GM23338 (cell line): ENCODE measurements at regions not wholly inside any gene's neighbourhood (a gene's known extent, or its start where the extent isn't known, plus 50 kb on each side); places are given as distances from the start of the nearest gene placed in this dataset.
"Not testable (repeated sequence)": the region's sequence is repeated elsewhere in the genome, so short reads cannot be mapped to it uniquely, and the experiment has no call there.

Experiments
- ATAC-seq: fragments of 200-7000 bp; cut with Tn5 transposase; 3 replicates; pipeline ENCODE4 v1.9.1; 2020
- DNase-seq: peaks from one replicate; pipeline ENCODE4 v3.0.0-alpha.2; 2015; ENCODE audit warnings: low spot score
- H2AFZ ChIP-seq: fragments of 200-600 bp; sonication (generic); 2 replicates; pipeline ENCODE4 v1.8.0; 2016; ENCODE audit warnings: antibody characterized with exemption, mild to moderate bottlenecking, moderate library complexity
- H3F3A ChIP-seq: fragments of 200-600 bp; sonication (generic); replicated peaks from 2 replicates; pipeline ENCODE4 v1.8.0; 2017; ENCODE audit warnings: antibody characterized with exemption, mixed run types, low read depth
- H3K27ac ChIP-seq: fragments of 200-600 bp; sonication (generic); 2 replicates; pipeline ENCODE4 v1.6.1; 2016; ENCODE audit warnings: low read depth
- H3K27me3 ChIP-seq: fragments of 200-600 bp; sonication (generic); 2 replicates; pipeline ENCODE4 v1.8.0; 2016; ENCODE audit warnings: mild to moderate bottlenecking, mixed run types, moderate library complexity; ENCODE audit not compliant: insufficient read depth
- H3K36me3 ChIP-seq: fragments of 200-600 bp; sonication (generic); 2 replicates; pipeline ENCODE4 v1.8.0; 2016; ENCODE audit warnings: mild to moderate bottlenecking; ENCODE audit not compliant: insufficient read depth
- H3K4me1 ChIP-seq: fragments of 200-600 bp; sonication (generic); 2 replicates; pipeline ENCODE4 v1.8.0; 2016; ENCODE audit warnings: mild to moderate bottlenecking, moderate library complexity; ENCODE audit not compliant: insufficient read depth
- H3K4me2 ChIP-seq: fragments of 200-600 bp; sonication (generic); 2 replicates; pipeline ENCODE4 v1.7.1; 2017; ENCODE audit warnings: mixed run types
- H3K4me3 ChIP-seq: fragments of 200-600 bp; sonication (generic); 2 replicates; pipeline ENCODE4 v1.6.1; 2016; ENCODE audit warnings: mixed run types
- H3K79me2 ChIP-seq: fragments of 200-600 bp; sonication (generic); replicated peaks from 2 replicates; pipeline ENCODE4 v1.8.0; 2017; ENCODE audit warnings: mild to moderate bottlenecking; ENCODE audit not compliant: insufficient read depth
- H3K9me2 ChIP-seq: fragments of 200-600 bp; sonication (generic); 2 replicates; pipeline ENCODE4 v1.8.0; 2017; ENCODE audit not compliant: insufficient read depth
- H4K20me1 ChIP-seq: fragments of 200-600 bp; sonication (generic); replicated peaks from 2 replicates; pipeline ENCODE4 v1.8.0; 2017; ENCODE audit warnings: mild to moderate bottlenecking; ENCODE audit not compliant: insufficient read depth
- H3K27ac Mint-ChIP-seq: 2 replicates; pipeline ENCODE4 v1.8.0; 2020; ENCODE audit warnings: inconsistent platforms, mild to moderate bottlenecking, moderate library complexity, mixed read lengths
- H3K27me3 Mint-ChIP-seq: 3 replicates; pipeline ENCODE4 v1.8.0; 2022; ENCODE audit warnings: low read depth, mild to moderate bottlenecking, moderate library complexity, mixed read lengths, inconsistent platforms; ENCODE audit not compliant: insufficient read depth, poor library complexity
- H3K36me3 Mint-ChIP-seq: 3 replicates; pipeline ENCODE4 v1.8.0; 2021; ENCODE audit warnings: low read depth, mild to moderate bottlenecking, inconsistent platforms, moderate library complexity, mixed read lengths
- H3K4me1 Mint-ChIP-seq: 3 replicates; pipeline ENCODE4 v1.8.0; 2020; ENCODE audit warnings: mild to moderate bottlenecking, inconsistent platforms, mixed read lengths
- H3K4me3 Mint-ChIP-seq: 3 replicates; pipeline ENCODE4 v1.8.0; 2021; ENCODE audit warnings: moderate library complexity, mild to moderate bottlenecking, inconsistent platforms, mixed read lengths
- H3K9me3 Mint-ChIP-seq: 3 replicates; pipeline ENCODE4 v1.8.0; 2020; ENCODE audit warnings: moderate library complexity, mild to moderate bottlenecking, inconsistent platforms, mixed read lengths
- CREB1 ChIP-seq: fragments of 250-450 bp; sonication (Bioruptor Pico); IDR thresholded peaks from 2 replicates; pipeline ENCODE4 v1.5.0; 2020; ENCODE audit warnings: low read depth, mild to moderate bottlenecking, moderate library complexity
- CTCF ChIP-seq, 2 experiments: fragments of 200-600 bp in 1 of 2; sonication (generic) in 1 of 2; conservative IDR thresholded peaks; 2 replicates each; pipeline versions ENCODE4 v1.5.1 to v1.6.1; 2016 to 2017; ENCODE audit warnings: antibody characterized with exemption in 2 of 2, low read depth in 2 of 2, mild to moderate bottlenecking in 2 of 2, moderate library complexity in 1 of 2
- JUNB ChIP-seq: IDR thresholded peaks from one replicate; pipeline ENCODE4 v1.6.1; 2016; ENCODE audit warnings: antibody characterized with exemption; ENCODE audit not compliant: unreplicated experiment
- NANOG ChIP-seq: IDR thresholded peaks from 2 replicates; pipeline ENCODE4 v1.6.1; 2016; ENCODE audit warnings: antibody characterized with exemption, borderline replicate concordance
- POLR2AphosphoS5 ChIP-seq: IDR thresholded peaks from 2 replicates; pipeline ENCODE4 v1.6.1; 2016; ENCODE audit warnings: antibody characterized with exemption, low read depth
- REST ChIP-seq: IDR thresholded peaks from one replicate; pipeline ENCODE4 v1.6.1; 2018; ENCODE audit warnings: antibody characterized with exemption; ENCODE audit not compliant: unreplicated experiment
- STAT1 ChIP-seq: IDR thresholded peaks from one replicate; pipeline ENCODE4 v1.6.1; 2016; ENCODE audit warnings: antibody characterized with exemption; ENCODE audit not compliant: unreplicated experiment
- ZNF331 ChIP-seq: fragments of 250-450 bp; sonication (Bioruptor Pico); IDR thresholded peaks from 2 replicates; pipeline ENCODE4 v1.5.0; 2020; ENCODE audit warnings: low read depth, mild to moderate bottlenecking, moderate library complexity
- ZNF462 ChIP-seq: fragments of 250-450 bp; sonication (Bioruptor Pico); IDR thresholded peaks from 2 replicates; pipeline ENCODE4 v1.5.0; 2020; ENCODE audit warnings: mild to moderate bottlenecking, moderate library complexity

GRCh38 chr2:64937314-64937686 lies 51.9 kb upstream of the SLC1A4 start:
- H3K27ac Mint-ChIP-seq, H3K79me2 ChIP-seq, ATAC-seq, H3F3A ChIP-seq, H3K9me3 Mint-ChIP-seq, H3K4me3 ChIP-seq, H3K27me3 Mint-ChIP-seq, H3K36me3 ChIP-seq, H3K27ac ChIP-seq, H3K9me2 ChIP-seq, H3K4me3 Mint-ChIP-seq, H3K27me3 ChIP-seq, H3K36me3 Mint-ChIP-seq, H2AFZ ChIP-seq, H4K20me1 ChIP-seq, H3K4me2 ChIP-seq, DNase-seq: not testable (repeated sequence)
- H3K4me1 Mint-ChIP-seq: peaks cover 20% of the 10 kb centered on the region
- H3K4me1 ChIP-seq: peaks cover 25% of the 10 kb centered on the region; the same call in 1 of the 2 replicates

- Mint-ChIP-seq H3K36me3 (peaks cover 10% of the 10 kb centered on the region; the same call in 2 of the 3 replicates), H3K27ac (no peak overlapping the region), H3K4me3 (no peak overlapping the region), H3K27me3 (peaks cover 6% of the 10 kb centered on the region), H3K4me1 (peaks cover 20% of the 10 kb centered on the region), H3K9me3 (no peaks in the 10 kb centered on the region; the same call in 1 of the 3 replicates)
- Histone ChIP-seq H3K4me3 (no peak overlapping the region), H4K20me1 (no peaks in the 10 kb centered on the region), H3K79me2 (no peaks in the 10 kb centered on the region), H3K4me1 (peaks cover 25% of the 10 kb centered on the region; the same call in 1 of the 2 replicates), H3K36me3 (no peaks in the 10 kb centered on the region), H2AFZ (no peak overlapping the region), H3K27me3 (no peaks in the 10 kb centered on the region), H3K27ac (0 out of 2 replicates have a peak overlapping the region, but pooled peaks have one; percentile 45), H3K4me2 (0 out of 2 replicates have a peak overlapping the region, but pooled peaks have one; percentile 51), H3K9me2 (peaks cover 3% of the 10 kb centered on the region; the same call in 1 of the 2 replicates), H3F3A (no peaks in the 10 kb centered on the region)
- ATAC-seq (no peak), DNase-seq (no peak)
- TF ChIP-seq CREB1 (CRISPR knock-in tag): no peak
- no peak for TF ChIP-seq ZNF331
- no peak for TF ChIP-seq STAT1
- TF ChIP-seq REST: no peak
- no peak for TF ChIP-seq NANOG
- no peak for TF ChIP-seq ZNF462 (CRISPR knock-in tag)
- no peak for TF ChIP-seq POLR2AphosphoS5
- TF ChIP-seq CTCF (conservative IDR thresholded peaks at IDR 0.05; ENCODE audit: low read depth in 2 of 2): no peak
- TF ChIP-seq JUNB: no peak
Measured at GRCh38 chr2:64937687-64938491, 51.3 kb upstream of the SLC1A4 start.
